GM19238 (cell line): ENCODE measurements at regions not wholly inside any gene's neighbourhood (a gene's known extent, or its start where the extent isn't known, plus 50 kb on each side); places are given as distances from the start of the nearest gene placed in this dataset.

ENCODE experiments used
- DNase-seq: peaks from one replicate; pipeline ENCODE4 v3.0.0; 2011; ENCODE audit warnings: low spot score; ENCODE audit not compliant: insufficient read length

DNA sequence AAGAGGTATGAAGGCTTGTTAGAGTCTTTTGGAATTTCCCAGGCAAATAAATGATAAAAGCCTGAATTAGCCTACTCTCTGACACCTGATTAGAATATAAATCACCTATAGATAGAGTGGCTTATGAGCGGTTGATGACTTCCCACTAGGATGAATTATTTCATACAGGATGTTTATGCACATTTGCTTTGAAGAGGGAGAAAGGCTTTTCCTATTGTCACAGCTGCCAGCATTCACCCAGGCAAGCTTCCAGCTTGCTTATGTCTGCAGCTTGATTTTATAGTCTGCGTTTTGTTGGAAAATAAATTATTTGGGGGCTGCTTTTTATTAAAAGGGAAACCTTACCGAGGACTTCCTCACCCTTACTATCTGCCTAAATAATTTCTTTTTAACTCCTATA, 51.3 kb upstream of the EIF2S2 start:
- no peak for DNase-seq

DNA sequence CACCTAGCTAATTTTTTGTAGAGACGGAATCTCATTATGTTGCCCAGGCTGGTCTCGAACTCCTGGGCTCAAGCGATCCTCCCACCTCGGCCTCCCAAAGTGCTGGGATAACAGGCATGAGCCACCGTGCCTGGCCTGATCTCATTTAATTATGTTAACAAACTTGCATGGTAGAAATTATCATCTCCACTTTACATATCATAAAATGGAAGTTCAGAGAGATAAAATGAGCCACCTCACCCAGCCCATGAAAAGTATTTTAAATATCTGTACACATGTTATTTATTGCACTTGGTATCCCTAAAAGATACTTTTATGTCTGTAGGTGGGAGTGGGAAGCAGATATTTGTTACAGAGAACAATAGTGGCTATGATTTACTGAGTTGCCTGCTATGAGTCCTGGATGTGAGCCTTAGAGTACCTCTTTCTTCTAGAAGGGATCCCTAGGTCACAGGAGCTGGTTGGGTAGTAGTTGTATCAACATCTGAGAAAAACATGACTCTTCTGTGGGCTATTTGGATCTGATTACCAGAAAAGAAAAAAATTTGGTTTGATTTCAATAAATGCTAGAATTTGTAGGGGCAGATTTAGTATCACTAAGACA, 52.4 kb upstream of the EIF2S2 start:
- DNase-seq, result no peak

DNA sequence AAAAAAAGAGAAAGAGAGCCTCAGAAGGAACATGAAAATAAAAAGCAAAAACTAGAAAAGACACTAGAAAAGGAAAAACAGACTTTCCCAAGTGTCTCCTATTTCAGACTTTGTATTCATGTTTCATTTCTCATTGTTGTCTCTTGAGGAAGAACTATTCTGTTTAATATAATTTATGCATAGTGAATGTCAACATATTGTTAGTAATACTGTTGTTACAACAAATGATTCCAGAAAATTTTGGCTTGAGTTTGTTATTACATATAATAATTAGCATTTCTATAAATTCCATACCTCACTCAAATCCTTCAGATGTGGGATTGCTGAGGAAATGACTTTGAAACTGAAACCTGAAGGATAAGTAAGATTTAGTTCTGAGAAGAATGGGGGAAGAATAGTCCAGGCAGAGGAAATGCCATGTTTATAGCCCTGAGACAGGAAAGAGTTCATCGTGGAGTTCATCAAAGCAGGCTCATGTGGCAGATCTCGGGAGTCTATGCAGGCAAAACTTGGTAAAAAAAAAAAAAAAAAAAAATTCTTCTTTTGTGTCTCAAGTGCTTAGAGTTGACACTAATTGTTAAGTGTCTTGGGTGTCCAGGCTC, 53.1 kb upstream of the EIF2S2 start:
- no peak for DNase-seq

GRCh38 chr20:34171640-34172039, 59.6 kb upstream of the EIF2S2 start:
- DNase-seq, result no peak

- no peak for DNase-seq
Measured at GRCh38 chr20:34172926-34173325, 60.9 kb upstream of the EIF2S2 start.

DNA sequence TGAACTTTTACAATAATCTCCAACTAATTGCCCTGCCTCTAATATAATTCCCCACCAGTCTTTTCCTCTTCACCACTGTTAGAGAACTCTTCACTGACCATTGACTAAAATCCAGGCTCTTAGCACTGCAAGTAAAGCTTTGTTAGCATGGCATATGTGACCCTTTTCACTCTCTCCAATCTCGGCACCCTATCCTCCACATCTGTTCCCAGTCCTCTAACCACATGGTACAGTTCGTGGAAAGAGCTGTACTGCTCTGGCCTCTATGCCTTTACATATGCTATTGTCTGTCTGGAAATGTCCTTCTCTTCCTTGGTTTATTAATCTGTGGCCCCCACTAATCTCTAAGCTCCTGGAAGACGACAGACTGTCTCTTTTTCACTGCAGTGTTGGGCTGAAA, 63.0 kb upstream of the EIF2S2 start:
- DNase-seq, result no peak

DNA sequence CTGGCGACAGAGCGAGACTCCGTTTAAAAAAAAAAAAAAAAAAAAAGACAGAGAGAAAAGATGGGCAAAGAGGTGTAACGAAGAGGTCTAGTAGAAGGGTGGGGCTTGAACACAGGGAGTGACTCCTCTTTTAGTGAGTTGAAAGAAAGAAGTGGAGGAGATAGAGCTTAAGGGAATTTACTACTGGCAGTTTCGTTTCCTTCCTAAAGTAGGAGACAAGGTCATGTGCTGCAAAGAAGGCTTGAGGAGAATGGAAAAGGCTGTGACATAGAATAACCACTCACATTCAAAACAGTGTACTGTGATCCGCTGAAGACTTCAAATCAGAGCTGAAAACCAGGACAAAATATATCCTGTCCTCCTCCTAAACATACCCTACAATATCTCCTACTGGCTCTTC, 63.8 kb upstream of the EIF2S2 start:
- no peak for DNase-seq

- no peak for DNase-seq
Measured at GRCh38 chr20:34177052-34177451, 64.2 kb upstream of the ASIP start.

DNA sequence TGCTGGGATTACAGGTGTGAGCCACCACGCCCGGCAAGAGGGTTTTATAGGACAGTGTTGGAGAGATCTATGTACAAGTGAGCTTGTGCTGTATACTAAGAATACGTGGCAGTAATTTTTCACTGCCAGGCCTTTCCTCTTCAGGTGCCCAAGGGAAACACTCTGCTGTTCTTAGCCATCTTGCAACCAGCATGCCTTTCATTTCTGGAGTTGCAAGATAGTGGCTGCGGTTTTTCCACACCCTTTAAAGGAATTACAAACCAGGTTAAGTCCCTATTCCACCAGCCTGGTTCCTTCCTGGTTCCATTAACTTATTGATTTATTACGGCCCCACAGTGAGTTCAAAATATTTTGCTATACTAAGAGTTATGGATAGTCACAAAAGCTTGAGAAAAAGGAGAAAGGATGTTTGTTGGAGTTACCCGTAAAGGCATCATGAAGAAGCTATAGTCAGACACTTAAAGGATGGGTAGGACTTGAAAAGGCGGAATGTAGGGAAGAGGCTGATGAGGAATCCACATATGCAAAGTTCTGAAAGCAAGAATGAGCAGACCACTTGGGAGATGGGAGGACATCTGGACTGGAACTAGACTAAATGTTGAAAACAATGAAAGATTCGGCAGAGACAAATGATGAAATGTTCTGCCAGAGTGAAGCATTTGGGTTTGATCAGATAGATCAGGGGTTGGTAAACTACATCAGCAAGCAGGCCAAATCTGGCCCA, 61.4 kb upstream of the ASIP start:
- no peak for DNase-seq

- DNase-seq, result no peak
Measured at GRCh38 chr20:34180460-34181120, 60.6 kb upstream of the ASIP start.

GRCh38 chr20:34181484-34181883, 59.7 kb upstream of the ASIP start:
- no peak for DNase-seq

DNA sequence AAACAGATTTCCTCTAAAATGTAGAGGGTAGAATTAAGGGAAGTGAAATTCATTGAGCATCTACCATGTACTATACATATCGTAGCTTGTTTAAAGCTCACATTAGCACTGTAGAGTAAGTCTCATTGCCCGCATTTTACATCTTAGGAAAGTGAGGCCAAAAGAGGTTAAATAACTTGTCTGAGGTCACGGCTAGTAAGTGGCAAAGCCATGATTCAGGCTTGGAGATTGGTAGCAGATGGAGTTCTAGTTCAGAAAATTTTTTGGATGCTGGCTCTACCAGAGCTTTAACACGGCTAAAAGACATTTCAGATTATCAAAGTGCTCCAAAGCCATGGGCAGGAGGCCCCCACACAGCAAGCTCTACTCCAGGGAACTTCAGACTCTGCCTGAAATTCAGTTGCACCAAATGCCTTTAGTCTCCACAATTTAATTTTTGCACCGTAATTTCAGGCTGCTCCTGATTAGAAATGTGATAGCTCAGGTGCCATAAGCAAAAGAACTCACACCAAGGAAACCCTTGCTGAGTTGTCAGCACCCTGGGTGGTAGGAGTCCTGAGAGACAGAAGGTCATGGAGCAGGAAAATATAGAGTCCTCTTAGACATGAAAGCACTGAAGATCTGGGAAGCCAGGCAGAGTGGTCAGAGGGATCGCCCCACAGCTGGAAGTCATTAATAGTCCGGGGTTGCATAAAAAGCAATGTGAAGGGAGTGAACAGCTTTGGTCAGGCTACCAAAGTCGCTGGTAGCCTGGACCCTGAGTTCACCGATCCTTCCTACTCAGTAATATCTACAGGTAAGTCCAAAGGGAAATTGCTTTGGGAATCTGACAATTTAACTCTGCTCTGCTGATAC, 55.2 kb upstream of the ASIP start:
- DNase-seq, result no peak

GRCh38 chr20:34189572-34190163, 51.6 kb upstream of the ASIP start:
- no peak for DNase-seq

DNA sequence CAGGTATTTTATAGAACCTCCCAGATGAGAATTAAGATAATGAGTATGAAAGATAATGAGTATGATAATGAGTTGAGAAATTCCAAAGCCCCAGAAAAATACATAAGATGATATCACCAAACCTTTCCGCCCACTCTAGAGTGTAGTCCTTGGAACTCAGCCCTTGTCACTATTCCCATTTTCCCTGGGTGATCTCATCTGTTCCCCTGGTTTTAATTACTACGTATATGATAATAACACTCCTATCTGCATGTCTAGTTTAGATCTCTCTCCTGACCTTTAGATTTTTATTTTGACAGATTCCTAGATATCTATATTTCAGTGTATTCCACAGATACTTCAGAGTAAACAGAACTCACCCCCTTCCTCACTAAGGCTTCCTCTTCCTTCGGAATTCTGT, 51.0 kb upstream of the ASIP start:
- DNase-seq, result no peak

GRCh38 chr20:34190679-34191090, 50.5 kb upstream of the ASIP start:
- DNase-seq, result peak; percentile 27
